ENCODE measurements at regions not wholly inside any gene's neighbourhood (a gene's known extent, or its start where the extent isn't known, plus 50 kb on each side); places are given as distances from the start of the nearest gene placed in this dataset.

DNA sequence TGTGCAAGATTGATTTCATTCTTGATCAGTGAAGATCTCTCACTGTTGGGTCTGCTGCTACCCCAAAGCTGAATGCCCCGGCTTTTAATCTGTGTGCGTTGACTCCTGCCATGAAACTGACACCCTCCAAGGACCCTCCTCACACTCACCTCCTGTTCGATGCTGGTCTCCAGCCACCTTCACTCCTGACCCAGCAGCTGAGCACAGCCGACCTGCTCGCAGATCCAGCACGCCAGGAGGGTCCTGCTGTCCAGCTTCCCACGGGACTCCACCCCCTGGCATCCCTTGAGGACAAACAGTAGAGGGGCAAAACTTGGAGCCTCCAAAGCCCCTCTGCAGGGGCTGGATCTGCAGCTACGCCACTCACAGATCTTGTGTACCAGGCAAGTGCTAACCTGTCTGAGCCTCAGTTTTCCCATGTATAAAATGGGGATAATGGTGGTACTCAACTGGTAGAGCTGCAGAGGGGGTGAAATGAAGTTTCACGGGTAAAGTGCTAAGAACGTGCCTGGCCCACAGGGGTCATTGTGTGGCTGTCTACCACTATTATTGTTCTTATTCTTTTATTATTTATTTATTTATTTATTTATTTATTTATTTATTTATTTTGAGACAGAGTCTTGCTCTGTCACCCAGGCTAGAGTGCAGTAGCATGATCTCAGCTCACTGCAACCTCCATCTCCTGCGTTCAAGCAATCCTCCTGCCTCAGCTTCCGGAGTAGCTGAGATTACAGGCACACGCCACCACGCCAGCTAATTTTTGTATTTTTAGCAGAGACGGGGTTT, 178.0 kb downstream of the PHETA1 start:
- peaks cover 0 to 2% of the 10 kb centered on the region in 2 donors for H3K27me3 ChIP-seq
- H3K27ac ChIP-seq: no peak overlapping the region
- H3K36me3 ChIP-seq: no peaks in the 10 kb centered on the region
- no peak overlapping the region for H3K4me3 ChIP-seq
- intact Hi-C loops (cut with DNase I; ENCODE audit: low total_unique reads): no loop called here
- no peaks in the 10 kb centered on the region for H3K4me1 ChIP-seq
- no peaks in the 10 kb centered on the region for H3K9me3 ChIP-seq
- no peak for DNase-seq
- no peak for TF ChIP-seq POLR2A (IDR thresholded peaks at IDR 0.05)
- TF ChIP-seq, protein P1, sequence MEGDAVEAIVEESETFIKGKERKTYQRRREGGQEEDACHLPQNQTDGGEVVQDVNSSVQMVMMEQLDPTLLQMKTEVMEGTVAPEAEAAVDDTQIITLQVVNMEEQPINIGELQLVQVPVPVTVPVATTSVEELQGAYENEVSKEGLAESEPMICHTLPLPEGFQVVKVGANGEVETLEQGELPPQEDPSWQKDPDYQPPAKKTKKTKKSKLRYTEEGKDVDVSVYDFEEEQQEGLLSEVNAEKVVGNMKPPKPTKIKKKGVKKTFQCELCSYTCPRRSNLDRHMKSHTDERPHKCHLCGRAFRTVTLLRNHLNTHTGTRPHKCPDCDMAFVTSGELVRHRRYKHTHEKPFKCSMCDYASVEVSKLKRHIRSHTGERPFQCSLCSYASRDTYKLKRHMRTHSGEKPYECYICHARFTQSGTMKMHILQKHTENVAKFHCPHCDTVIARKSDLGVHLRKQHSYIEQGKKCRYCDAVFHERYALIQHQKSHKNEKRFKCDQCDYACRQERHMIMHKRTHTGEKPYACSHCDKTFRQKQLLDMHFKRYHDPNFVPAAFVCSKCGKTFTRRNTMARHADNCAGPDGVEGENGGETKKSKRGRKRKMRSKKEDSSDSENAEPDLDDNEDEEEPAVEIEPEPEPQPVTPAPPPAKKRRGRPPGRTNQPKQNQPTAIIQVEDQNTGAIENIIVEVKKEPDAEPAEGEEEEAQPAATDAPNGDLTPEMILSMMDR (IDR thresholded peaks at IDR 0.05): no peak

DNA sequence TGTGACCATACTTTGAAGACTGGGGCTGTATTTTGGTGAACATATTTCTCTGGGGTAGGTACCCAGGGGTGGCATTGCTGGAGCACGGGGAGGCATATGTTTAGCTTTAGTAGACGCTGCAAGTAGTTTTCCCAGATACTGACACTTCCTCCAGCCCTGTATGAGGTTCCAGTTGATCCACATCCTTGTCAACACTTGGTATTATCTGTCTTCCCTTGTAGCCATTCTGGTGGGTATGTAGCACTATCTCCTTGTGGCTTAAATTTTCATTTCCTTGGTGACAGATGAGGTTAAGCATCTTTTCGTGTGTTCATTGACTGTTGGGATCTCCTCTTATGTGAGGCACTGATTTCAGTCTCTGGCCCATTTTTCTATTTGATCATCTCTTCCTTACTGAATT, 179.1 kb downstream of the PHETA1 start:
- TF ChIP-seq POLR2A (IDR thresholded peaks at IDR 0.05): no peak
- TF ChIP-seq, protein P1 (IDR thresholded peaks at IDR 0.05): no peak
- Histone ChIP-seq H3K27me3 (peaks cover 0 to 2% of the 10 kb centered on the region in 2 donors), H3K4me1 (no peaks in the 10 kb centered on the region), H3K4me3 (no peak overlapping the region), H3K27ac (no peak overlapping the region), H3K36me3 (no peaks in the 10 kb centered on the region), H3K9me3 (no peaks in the 10 kb centered on the region)
- intact Hi-C loops (cut with DNase I; ENCODE audit: low total_unique reads): no loop called here
- DNase-seq: no peak

DNA sequence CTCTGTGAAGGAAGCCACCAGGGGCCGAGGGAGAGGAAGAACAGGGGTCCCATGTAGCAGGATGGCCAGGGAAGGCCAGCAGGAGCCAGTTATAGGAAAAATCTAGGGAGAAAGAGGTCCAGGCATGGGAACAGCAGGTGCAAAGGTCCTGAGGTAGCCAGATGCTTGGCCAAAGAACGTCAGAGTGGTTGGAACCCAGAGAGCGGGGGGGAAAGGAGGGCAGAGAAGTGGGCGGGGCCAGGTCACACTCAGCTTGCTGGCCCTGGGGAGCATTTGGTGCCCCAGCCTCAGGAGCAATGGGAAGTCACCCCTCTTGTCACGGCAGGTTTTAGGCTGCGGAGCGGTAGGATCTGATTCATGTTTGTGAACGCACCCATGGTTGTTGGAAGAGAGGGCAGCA, 180.5 kb downstream of the PHETA1 start:
- no peak for TF ChIP-seq POLR2A (IDR thresholded peaks at IDR 0.05)
- TF ChIP-seq, protein P1 (IDR thresholded peaks at IDR 0.05): no peak
- H3K9me3 ChIP-seq: no peaks in the 10 kb centered on the region
- intact Hi-C loops (cut with DNase I; ENCODE audit: low total_unique reads): no loop called here
- DNase-seq: no peak
- H3K27ac ChIP-seq: no peak overlapping the region
- H3K4me3 ChIP-seq: no peak overlapping the region
- no peaks in the 10 kb centered on the region for H3K4me1 ChIP-seq
- peaks cover 0 to 2% of the 10 kb centered on the region in 2 donors for H3K27me3 ChIP-seq
- no peaks in the 10 kb centered on the region for H3K36me3 ChIP-seq

DNA sequence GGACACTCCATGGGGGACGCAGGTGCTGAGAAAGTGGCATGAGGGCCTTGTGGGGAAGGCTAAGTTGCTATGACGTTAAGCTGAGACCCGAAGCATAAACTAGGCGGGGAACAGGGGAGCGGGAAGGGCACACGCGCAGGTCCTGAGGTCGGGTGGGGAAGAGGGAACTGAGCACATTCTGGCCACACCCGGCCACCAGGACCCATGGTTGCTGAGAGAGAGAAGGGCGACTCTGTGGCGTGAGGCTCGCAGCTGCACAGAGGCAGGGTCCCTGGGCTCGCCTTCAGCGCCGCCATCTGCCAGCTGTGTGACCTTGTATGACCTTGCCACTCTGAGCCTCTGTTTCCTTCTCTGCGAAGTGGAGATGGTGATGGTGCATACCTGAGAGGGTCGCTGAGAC, 182.5 kb downstream of the PHETA1 start:
- H3K9me3 ChIP-seq: no peaks in the 10 kb centered on the region
- DNase-seq: no peak
- TF ChIP-seq POLR2A (IDR thresholded peaks at IDR 0.05): no peak
- TF ChIP-seq, protein P1 (IDR thresholded peaks at IDR 0.05): no peak
- no peaks in the 10 kb centered on the region for H3K27me3 ChIP-seq
- intact Hi-C loops (cut with DNase I; ENCODE audit: low total_unique reads): no loop called here
- H3K27ac ChIP-seq: no peak overlapping the region
- H3K4me3 ChIP-seq: no peak overlapping the region
- H3K36me3 ChIP-seq: no peaks in the 10 kb centered on the region
- H3K4me1 ChIP-seq: no peaks in the 10 kb centered on the region

DNA sequence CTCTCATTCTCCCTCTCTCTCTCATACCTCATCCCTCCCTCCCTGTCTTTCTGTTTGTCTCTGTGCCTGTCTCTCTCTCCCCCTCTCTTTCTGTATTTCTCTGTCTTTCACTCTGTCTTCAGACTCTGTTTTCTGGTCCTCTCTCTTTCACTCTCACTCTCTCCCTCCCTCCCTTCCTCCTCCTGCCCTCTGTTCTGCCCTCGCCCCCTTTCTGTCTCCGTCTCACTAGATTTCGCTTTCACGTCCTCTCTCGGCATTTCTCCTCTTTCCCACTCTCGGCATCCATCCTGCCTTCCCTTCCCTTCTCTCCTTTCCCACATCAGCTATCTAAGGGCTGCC, 183.0 kb downstream of the PHETA1 start:
- TF ChIP-seq, protein P1 (IDR thresholded peaks at IDR 0.05): no peak
- peaks cover 0 to 4% of the 10 kb centered on the region in 2 donors for H3K4me1 ChIP-seq
- no peaks in the 10 kb centered on the region for H3K36me3 ChIP-seq
- no peak overlapping the region for H3K4me3 ChIP-seq
- H3K27ac ChIP-seq: no peak overlapping the region
- H3K9me3 ChIP-seq: no peaks in the 10 kb centered on the region
- intact Hi-C loops (cut with DNase I; ENCODE audit: low total_unique reads): no loop called here
- DNase-seq: no peak
- no peaks in the 10 kb centered on the region for H3K27me3 ChIP-seq

Measured in uterus (tissue), 3 donors.